GM12873 (cell line): ENCODE measurements at regions not wholly inside any gene's neighbourhood (a gene's known extent, or its start where the extent isn't known, plus 50 kb on each side); places are given as distances from the start of the nearest gene placed in this dataset.

Experiments used
- CTCF ChIP-seq: IDR thresholded peaks from 2 replicates; pipeline ENCODE4 v1.5.1; 2012; ENCODE audit warnings: low read depth, mild to moderate bottlenecking, moderate library complexity, low read length, control low read depth; ENCODE audit not compliant: insufficient read depth; ENCODE audit errors: missing control alignments

- no peak for TF ChIP-seq CTCF
These were observed 91.6 kb upstream of the PAX6 start for GRCh38 chr11:31902706-31903105.

- no peak for TF ChIP-seq CTCF
These were observed 84.8 kb upstream of the PAX6 start for GRCh38 chr11:31895926-31896325.

- TF ChIP-seq CTCF = peak; percentile 44
These were observed 76.1 kb upstream of the PAX6 start for GRCh38 chr11:31887180-31887579.

- no peak for TF ChIP-seq CTCF
These were observed 73.0 kb upstream of the PAX6 start for GRCh38 chr11:31884080-31884479.

- TF ChIP-seq CTCF = no peak
These were observed 72.3 kb upstream of the PAX6 start for GRCh38 chr11:31883435-31883834.

GRCh38 chr11:31882951-31883392 is 71.8 kb upstream of the PAX6 start:
- TF ChIP-seq CTCF = no peak

- no peak for TF ChIP-seq CTCF
These were observed 70.7 kb upstream of the PAX6 start for GRCh38 chr11:31881825-31882224.

- no peak for TF ChIP-seq CTCF
These were observed 68.6 kb upstream of the PAX6 start for GRCh38 chr11:31879681-31880080.
